HG03064 (cell line): ENCODE measurements at regions not wholly inside any gene's neighbourhood (a gene's known extent, or its start where the extent isn't known, plus 50 kb on each side); places are given as distances from the start of the nearest gene placed in this dataset.
"Not testable (repeated sequence)": the region's sequence is repeated elsewhere in the genome, so short reads cannot be mapped to it uniquely, and the experiment has no call there.

Source experiments
- ATAC-seq: cut with Tn5 transposase; IDR thresholded peaks from one replicate; pipeline ENCODE4 v1.9.1; 2021; ENCODE audit warnings: low read depth; ENCODE audit not compliant: unreplicated experiment

GRCh38 chr1:157197906-157198435 lies 59.8 kb upstream of the ETV3 start:
- ATAC-seq = no peak

- ATAC-seq = not testable (repeated sequence)
These were observed 58.7 kb upstream of the ETV3 start for GRCh38 chr1:157196670-157197456.

- ATAC-seq = no peak
These were observed 58.0 kb upstream of the ETV3 start for GRCh38 chr1:157196245-157196543.

- ATAC-seq = no peak
These were observed 57.5 kb upstream of the ETV3 start for GRCh38 chr1:157195521-157196244.

GRCh38 chr1:157194731-157195520 lies 56.7 kb upstream of the ETV3 start:
- no peak for ATAC-seq

GRCh38 chr1:157193702-157194391 lies 55.7 kb upstream of the ETV3 start:
- no peak for ATAC-seq

- ATAC-seq = no peak
These were observed 55.0 kb upstream of the ETV3 start for GRCh38 chr1:157193219-157193618.

- no peak for ATAC-seq
These were observed 52.1 kb upstream of the ETV3 start for GRCh38 chr1:157189986-157190982.

- no peak for ATAC-seq
These were observed 50.9 kb upstream of the ETV3 start for GRCh38 chr1:157189096-157189495.
